Nephron (organoid): ENCODE measurements at regions not wholly inside any gene's neighbourhood (a gene's known extent, or its start where the extent isn't known, plus 50 kb on each side); places are given as distances from the start of the nearest gene placed in this dataset.

Experiments
- H3K27ac Mint-ChIP-seq, 3 experiments: 2 replicates each; pipeline ENCODE4 v1.8.0; 2020; ENCODE audit warnings: mixed read lengths in 3 of 3, mild to moderate bottlenecking in 2 of 3, moderate library complexity in 1 of 3
- H3K27me3 Mint-ChIP-seq: 2 replicates; pipeline ENCODE4 v1.8.0; 2021; ENCODE audit warnings: low read depth, mild to moderate bottlenecking, moderate library complexity, mixed read lengths
- H3K36me3 Mint-ChIP-seq: 2 replicates; pipeline ENCODE4 v1.8.0; 2020; ENCODE audit warnings: low read depth, mixed read lengths
- H3K4me1 Mint-ChIP-seq: 2 replicates; pipeline ENCODE4 v1.8.0; 2020; ENCODE audit warnings: mixed read lengths
- H3K4me3 Mint-ChIP-seq, 3 experiments: 2 replicates each; pipeline ENCODE4 v1.8.0; 2020; ENCODE audit warnings: mild to moderate bottlenecking in 3 of 3, mixed read lengths in 3 of 3, moderate library complexity in 2 of 3
- H3K9me3 Mint-ChIP-seq: 2 replicates; pipeline ENCODE4 v1.8.0; 2020; ENCODE audit warnings: mixed read lengths
- CTCF ChIP-seq, 3 experiments: fragments of 200-600 bp; sonication (generic); IDR thresholded peaks; one replicate each; pipeline ENCODE4 v1.5.0; 2021; ENCODE audit warnings: antibody characterized with exemption in 3 of 3; ENCODE audit not compliant: unreplicated experiment in 3 of 3

DNA sequence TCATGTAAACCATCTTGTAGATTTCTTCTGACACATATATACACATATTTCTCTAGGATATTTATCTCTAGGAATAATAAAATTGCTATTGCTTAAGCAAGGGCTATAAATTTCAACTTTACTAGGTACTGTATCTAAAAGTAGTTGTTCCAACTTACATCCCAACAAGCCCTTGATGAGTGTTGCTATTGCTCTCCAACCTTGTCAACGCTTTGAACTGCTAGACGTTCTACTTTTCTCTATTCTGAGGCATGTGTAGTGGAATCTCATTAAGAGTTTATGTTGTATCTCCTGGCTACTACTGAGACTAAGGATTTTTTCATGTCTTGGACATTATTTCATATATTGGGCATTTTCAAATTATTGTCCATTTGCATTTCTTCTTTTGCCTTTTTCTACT is 321.5 kb upstream of the SOX5 start:
- Mint-ChIP-seq H3K4me1 (no peaks in the 10 kb centered on the region), H3K27ac (no peak overlapping the region), H3K36me3 (no peaks in the 10 kb centered on the region), H3K4me3 (no peak overlapping the region), H3K27me3 (no peaks in the 10 kb centered on the region), H3K9me3 (no peaks in the 10 kb centered on the region)
- no peak for TF ChIP-seq CTCF (IDR thresholded peaks at IDR 0.05; ENCODE audit: unreplicated experiment in 3 of 3)

DNA sequence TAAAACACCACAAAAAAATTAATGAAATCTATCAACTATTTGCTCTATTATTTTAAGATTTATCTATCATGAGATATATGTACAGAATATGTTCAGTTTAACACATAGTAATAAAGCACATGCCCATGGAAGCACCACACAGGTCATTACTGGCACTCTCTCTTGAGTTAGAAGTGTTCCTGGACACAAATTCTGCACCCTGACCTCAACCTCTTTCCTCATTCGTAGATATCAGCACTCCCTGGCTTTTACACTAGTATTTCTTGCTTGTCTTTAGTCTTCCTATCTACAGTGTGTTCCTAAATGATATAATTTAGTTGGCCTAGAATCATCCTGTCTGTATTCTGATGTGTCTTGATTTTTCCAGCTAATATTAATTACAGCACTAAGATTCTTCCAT is 321.0 kb upstream of the SOX5 start:
- no peak overlapping the region for H3K27ac Mint-ChIP-seq
- no peaks in the 10 kb centered on the region for H3K27me3 Mint-ChIP-seq
- no peaks in the 10 kb centered on the region for H3K36me3 Mint-ChIP-seq
- H3K9me3 Mint-ChIP-seq, result no peaks in the 10 kb centered on the region
- H3K4me1 Mint-ChIP-seq, result no peaks in the 10 kb centered on the region
- H3K4me3 Mint-ChIP-seq, result no peak overlapping the region
- TF ChIP-seq CTCF (IDR thresholded peaks at IDR 0.05; ENCODE audit: unreplicated experiment in 3 of 3), result no peak

DNA sequence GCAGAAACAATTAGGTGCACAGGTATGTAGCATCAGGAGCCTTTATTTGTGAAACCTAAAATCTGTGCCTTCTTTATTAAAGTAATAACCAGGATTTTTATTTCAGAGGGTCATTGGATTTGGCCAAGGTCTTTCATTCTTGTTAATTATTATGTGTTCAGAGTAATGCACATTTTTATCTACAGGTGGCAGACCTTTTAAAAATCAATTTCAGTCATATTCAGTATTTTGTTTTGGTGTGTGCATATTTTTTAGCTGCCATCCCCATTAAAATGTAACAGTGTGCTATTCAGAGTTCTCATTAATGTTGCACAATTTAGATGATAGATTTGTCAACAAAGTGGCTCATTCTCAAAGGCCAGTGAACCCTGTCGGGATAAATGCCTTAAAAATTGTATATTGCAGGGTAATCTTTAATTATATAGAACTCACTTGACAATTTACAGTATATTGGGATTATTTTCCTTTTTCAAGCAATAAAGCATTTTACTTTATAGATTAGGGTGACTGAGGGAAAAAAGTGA is 319.3 kb upstream of the SOX5 start:
- TF ChIP-seq CTCF (IDR thresholded peaks at IDR 0.05; ENCODE audit: unreplicated experiment in 3 of 3), result no peak
- no peak overlapping the region for H3K27ac Mint-ChIP-seq
- no peaks in the 10 kb centered on the region for H3K27me3 Mint-ChIP-seq
- no peaks in the 10 kb centered on the region for H3K9me3 Mint-ChIP-seq
- H3K36me3 Mint-ChIP-seq, result no peaks in the 10 kb centered on the region
- no peak overlapping the region for H3K4me3 Mint-ChIP-seq
- H3K4me1 Mint-ChIP-seq, result no peaks in the 10 kb centered on the region

GRCh38 chr12:24266982-24267381 is 317.5 kb upstream of the SOX5 start:
- no peak for TF ChIP-seq CTCF (IDR thresholded peaks at IDR 0.05; ENCODE audit: unreplicated experiment in 3 of 3)
- H3K27me3 Mint-ChIP-seq, result no peaks in the 10 kb centered on the region

GRCh38 chr12:24256684-24257083 is 307.2 kb upstream of the SOX5 start:
- H3K9me3 Mint-ChIP-seq, result peaks cover 4% of the 10 kb centered on the region
- no peak overlapping the region for H3K27ac Mint-ChIP-seq
- no peak overlapping the region for H3K4me3 Mint-ChIP-seq
- TF ChIP-seq CTCF (IDR thresholded peaks at IDR 0.05; ENCODE audit: unreplicated experiment in 3 of 3), result no peak
- no peaks in the 10 kb centered on the region for H3K27me3 Mint-ChIP-seq
- H3K36me3 Mint-ChIP-seq, result peaks cover 4% of the 10 kb centered on the region
- no peaks in the 10 kb centered on the region for H3K4me1 Mint-ChIP-seq

More at GRCh38 chr12:24266982-24267381, 317.5 kb upstream of the SOX5 start:
- Mint-ChIP-seq H3K27ac (no peak overlapping the region), H3K4me3 (no peak overlapping the region), H3K36me3 (no peaks in the 10 kb centered on the region), H3K9me3 (no peaks in the 10 kb centered on the region), H3K4me1 (no peaks in the 10 kb centered on the region)

- Mint-ChIP-seq H3K9me3 (peaks cover 4% of the 10 kb centered on the region), H3K4me3 (no peak overlapping the region), H3K27ac (no peak overlapping the region), H3K4me1 (no peaks in the 10 kb centered on the region), H3K27me3 (no peaks in the 10 kb centered on the region), H3K36me3 (peaks cover 4% of the 10 kb centered on the region)
- TF ChIP-seq CTCF (IDR thresholded peaks at IDR 0.05; ENCODE audit: unreplicated experiment in 3 of 3), result no peak
Observed at GRCh38 chr12:24255920-24256665, 306.6 kb upstream of the SOX5 start.
